Small intestine (tissue), 7 donors: ENCODE measurements at regions not wholly inside any gene's neighbourhood (a gene's known extent, or its start where the extent isn't known, plus 50 kb on each side); places are given as distances from the start of the nearest gene placed in this dataset.

Source experiments
- DNase-seq, 2 donors: peaks; one replicate each; pipeline versions ENCODE4 v3.0.0 to v3.0.0-alpha.2; 2013
- FAIRE-seq: peaks from 2 replicates; lab custom pipeline; 2012; peaks lifted over from hg19 to GRCh38; lab: Jason Lieb, UNC
- H3K27ac ChIP-seq, 3 donors: one replicate each; pipeline ENCODE4 v1.5.1; 2013; ENCODE audit warnings: low read length in 2 of 3, mild to moderate bottlenecking in 2 of 3, control low read depth in 1 of 3, inconsistent platforms in 1 of 3, low read depth in 1 of 3, moderate library complexity in 1 of 3
- H3K27me3 ChIP-seq, 3 donors: one replicate each; pipeline ENCODE4 v1.6.1; 2013; ENCODE audit warnings: low read length in 3 of 3, inconsistent platforms in 1 of 3; ENCODE audit not compliant: control insufficient read depth in 3 of 3, insufficient read depth in 3 of 3
- H3K36me3 ChIP-seq, 3 donors: one replicate each; pipeline ENCODE4 v1.6.1; 2013; ENCODE audit warnings: low read length in 3 of 3, inconsistent platforms in 1 of 3, low read depth in 1 of 3, mild to moderate bottlenecking in 1 of 3, moderate library complexity in 1 of 3; ENCODE audit not compliant: control insufficient read depth in 3 of 3, insufficient read depth in 2 of 3
- H3K4me1 ChIP-seq, 3 donors: one replicate each; pipeline ENCODE4 v1.6.1; 2013; ENCODE audit warnings: low read length in 2 of 3, inconsistent platforms in 1 of 3, low read depth in 1 of 3, mild to moderate bottlenecking in 1 of 3, moderate library complexity in 1 of 3; ENCODE audit not compliant: control insufficient read depth in 3 of 3, insufficient read depth in 2 of 3
- H3K4me3 ChIP-seq, 3 donors: one replicate each; pipeline ENCODE4 v1.5.1; 2013; ENCODE audit warnings: low read length in 3 of 3, control low read depth in 1 of 3, inconsistent platforms in 1 of 3, low read depth in 1 of 3, mild to moderate bottlenecking in 1 of 3, moderate library complexity in 1 of 3
- H3K9me3 ChIP-seq, 2 donors: one replicate each; pipeline ENCODE4 v1.6.1; 2013; ENCODE audit warnings: low read depth in 1 of 2, low read length in 1 of 2; ENCODE audit not compliant: control insufficient read depth in 2 of 2, insufficient read depth in 1 of 2
- WGBS, 3 donors: extraction: QIAGEN DNeasy Blood & Tissue Kit; methylation state at CpG; one replicate each; pipeline ENCODE4 v1.1.7; 2013; 5-methylcytosine and 5-hydroxymethylcytosine counted together
- donor health status: healthy with polysubstance abuse.
- donor health status: control.
- donor health status: control.
- donor health status: Bipolar disorder and iron deficiency.
- donor health status: healthy.

DNA sequence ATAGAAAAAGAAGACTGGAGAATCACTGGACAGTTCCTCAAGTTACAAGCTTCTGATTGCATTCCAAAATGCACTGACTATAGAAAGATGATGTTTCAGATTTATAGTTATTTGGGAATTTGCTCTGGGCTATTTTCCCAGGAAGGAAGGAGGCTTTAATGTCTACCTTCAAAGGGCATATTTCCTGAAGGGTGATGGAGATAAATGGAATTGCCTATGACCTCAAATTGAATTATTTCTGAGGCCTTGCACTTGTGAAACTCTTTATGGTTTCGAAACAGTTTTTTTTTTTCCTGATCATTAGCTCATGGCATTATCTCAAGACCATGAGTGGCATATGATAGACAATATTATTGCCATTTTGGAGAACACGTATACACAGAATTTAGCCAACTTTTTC lies 333.9 kb downstream of the METTL15 start:
- Histone ChIP-seq H3K27me3 (no peaks in the 10 kb centered on the region), H3K36me3 (no peaks in the 10 kb centered on the region), H3K27ac (no peak overlapping the region), H3K9me3 (no peaks in the 10 kb centered on the region), H3K4me1 (no peaks in the 10 kb centered on the region), H3K4me3 (no peak overlapping the region)
- DNase-seq (no peak), FAIRE-seq (no peak)
- WGBS, 3 donors, result 80 to 89% (median 89%) methylated on average over 2 of the region's 2 CpGs

DNA sequence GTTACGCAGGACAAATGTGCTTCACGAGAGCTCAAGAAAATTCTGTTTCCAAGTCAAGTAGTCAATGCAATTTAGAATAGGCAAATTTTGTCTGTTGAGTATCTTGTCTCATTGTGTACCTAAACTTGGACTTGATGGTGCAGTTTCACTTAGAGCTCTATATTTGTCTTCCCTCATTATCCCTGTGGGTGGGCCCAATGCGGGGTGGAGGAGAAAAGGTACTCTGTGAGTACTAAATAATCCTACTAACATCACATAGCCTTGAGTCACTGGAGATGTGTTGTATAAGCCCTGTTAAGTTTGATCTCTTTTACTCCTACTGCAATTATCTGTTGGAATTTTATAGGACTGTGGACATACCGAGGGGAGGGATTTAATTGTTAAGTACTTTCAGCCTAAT lies 331.2 kb downstream of the METTL15 start:
- Histone ChIP-seq H3K4me3 (no peak overlapping the region), H3K9me3 (no peaks in the 10 kb centered on the region), H3K36me3 (no peaks in the 10 kb centered on the region), H3K4me1 (no peaks in the 10 kb centered on the region), H3K27ac (no peak overlapping the region), H3K27me3 (no peaks in the 10 kb centered on the region)
- 80 to 86% (median 86%) methylated on average over 4 of the region's 4 CpGs for WGBS, 3 donors
- FAIRE-seq (no peak), DNase-seq (no peak)

DNA sequence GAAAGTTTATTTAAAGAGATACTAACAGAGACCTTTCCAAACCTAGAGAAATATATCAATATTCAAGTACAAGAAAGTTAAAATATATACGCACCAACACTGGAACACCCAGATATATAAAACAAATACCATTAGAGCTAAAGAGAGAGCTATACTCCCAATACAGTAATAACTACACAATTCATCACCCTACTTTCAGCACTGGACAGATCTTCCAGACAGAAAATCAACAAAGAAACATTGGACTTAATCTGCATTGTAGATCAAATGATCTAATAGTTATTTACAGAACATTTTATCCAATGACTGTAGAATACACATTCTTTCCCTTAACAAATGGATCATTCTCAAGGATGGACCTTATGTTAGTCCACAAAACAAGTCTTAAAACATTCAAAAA lies 311.9 kb downstream of the METTL15 start:
- H3K4me1 ChIP-seq, result no peaks in the 10 kb centered on the region
- H3K27ac ChIP-seq, result no peak overlapping the region
- no peaks in the 10 kb centered on the region for H3K36me3 ChIP-seq
- DNase-seq (no peak), FAIRE-seq (no peak)
- WGBS, 3 donors, result 92 to 100% (median 93%) methylated on average over 1 of the region's 1 CpG
- no peak overlapping the region for H3K4me3 ChIP-seq
- H3K9me3 ChIP-seq, result peaks cover 0 to 4% of the 10 kb centered on the region in 2 donors
- no peaks in the 10 kb centered on the region for H3K27me3 ChIP-seq

DNA sequence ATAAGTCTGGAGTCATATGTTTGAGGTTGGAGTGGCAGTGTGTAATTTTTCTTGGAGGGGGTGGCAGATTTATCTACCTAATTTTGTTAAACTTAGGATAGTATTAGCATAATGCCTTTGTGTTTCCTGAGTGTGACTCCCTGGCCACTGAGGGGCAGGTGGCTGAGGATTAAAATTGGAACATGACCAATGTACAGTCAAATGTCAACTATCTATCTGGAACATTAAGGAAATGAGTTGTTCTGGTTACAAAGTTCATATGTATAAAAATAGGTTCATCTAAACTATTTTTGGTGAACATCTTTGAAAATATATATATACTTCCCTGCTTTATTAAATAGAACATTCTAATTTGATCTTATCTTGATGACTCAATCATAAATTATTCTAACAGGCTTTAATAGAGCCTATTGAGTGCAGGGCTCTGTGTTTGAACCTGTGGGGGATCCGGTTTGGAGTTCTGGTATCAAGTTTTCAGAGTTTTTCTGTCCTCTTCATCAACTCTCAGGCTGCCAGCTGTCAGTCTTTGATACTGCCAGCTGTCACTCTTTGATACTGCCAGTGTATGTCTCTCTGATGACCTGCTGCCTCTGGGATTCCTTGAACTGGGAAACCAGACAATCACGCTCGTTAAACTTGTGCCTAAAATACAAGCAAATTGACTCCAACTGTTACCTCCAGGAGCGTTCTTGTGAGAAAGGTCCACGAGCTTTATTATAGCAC lies 309.6 kb downstream of the METTL15 start:
- Histone ChIP-seq H3K27me3 (no peaks in the 10 kb centered on the region), H3K4me1 (no peaks in the 10 kb centered on the region), H3K27ac (no peak overlapping the region), H3K4me3 (no peak overlapping the region), H3K9me3 (peaks cover 0 to 4% of the 10 kb centered on the region in 2 donors), H3K36me3 (no peaks in the 10 kb centered on the region)
- DNase-seq (no peak), FAIRE-seq (no peak)
- WGBS, 3 donors, result 77 to 86% (median 84%) methylated on average over 5 of the region's 5 CpGs

DNA sequence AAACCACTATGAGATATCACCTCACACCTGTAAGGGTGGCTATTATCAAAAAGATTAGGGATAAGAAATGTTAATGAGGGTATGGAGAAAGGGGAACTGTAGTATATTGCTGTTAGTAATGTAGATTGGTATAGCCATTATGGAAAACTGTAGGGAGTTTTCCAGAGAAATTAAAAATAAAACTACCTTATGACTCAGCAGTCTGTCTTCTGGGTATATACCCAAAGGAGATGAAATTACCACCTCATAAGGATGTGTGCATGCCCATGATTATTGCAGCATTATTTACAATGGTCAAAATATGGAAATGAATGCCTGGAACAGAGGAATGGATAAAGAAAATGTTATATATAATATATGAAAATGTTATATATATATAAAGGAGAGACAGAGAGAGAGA lies 303.8 kb downstream of the METTL15 start:
- no peak for FAIRE-seq
- DNase-seq, result no peak
- H3K36me3 ChIP-seq, result no peaks in the 10 kb centered on the region
- no peak overlapping the region for H3K4me3 ChIP-seq
- H3K27me3 ChIP-seq, result no peaks in the 10 kb centered on the region
- H3K4me1 ChIP-seq, result no peaks in the 10 kb centered on the region
- H3K27ac ChIP-seq, result no peak overlapping the region
- no peaks in the 10 kb centered on the region for H3K9me3 ChIP-seq

DNA sequence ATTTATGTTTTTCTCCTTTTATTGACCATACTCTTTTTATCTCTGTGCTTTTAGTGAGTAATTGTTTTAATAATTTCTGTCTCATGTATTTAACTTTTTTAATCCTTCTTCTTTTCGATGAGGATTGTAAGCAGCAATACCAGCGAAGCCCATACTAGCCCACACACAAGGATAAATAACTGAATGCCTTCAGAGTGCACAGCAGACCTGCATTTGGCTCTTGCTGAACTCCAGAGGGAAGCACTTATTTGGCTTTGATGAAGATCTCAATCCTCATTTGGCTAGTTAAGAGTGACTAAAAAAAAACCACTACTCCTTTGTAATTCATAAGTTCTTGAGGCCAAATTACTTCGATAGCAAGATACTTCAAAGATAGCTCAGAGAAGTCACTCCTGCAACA lies 293.3 kb downstream of the METTL15 start:
- H3K4me3 ChIP-seq, result no peak overlapping the region

DNA sequence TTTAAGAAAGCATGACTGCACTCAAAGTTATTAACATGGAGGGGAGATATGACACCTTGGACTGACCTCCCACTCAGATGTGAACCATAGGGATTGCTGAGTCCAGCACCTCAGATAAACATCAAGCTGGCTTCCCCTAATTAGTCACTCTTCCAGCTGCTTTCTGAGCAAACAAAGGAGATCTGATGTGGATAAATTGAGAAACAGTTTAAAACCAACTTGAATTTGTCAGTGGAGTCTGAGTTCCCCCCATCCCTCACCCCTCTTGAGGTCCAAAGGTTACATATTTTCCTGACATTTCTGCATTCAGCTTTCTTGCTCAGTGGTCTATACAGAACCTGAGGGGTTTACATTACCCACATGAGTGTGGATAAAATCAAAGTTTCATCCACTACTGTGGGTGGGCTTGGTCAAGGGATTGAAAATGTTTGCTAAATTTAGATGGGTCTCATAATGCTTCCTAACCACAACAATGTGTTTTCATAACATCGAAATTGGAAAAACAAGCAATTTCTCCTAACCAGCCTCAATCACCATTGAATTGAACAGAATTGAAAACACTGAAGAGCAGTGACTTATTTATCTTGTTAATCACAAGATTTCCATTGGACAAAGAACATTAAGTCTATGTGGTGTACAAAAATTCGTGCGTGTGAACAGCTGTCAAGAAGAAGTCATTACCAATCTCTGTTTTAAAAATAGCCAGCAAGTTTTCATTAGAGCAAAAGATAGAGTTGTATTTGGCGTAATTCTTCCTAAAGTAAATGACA lies 292.3 kb downstream of the METTL15 start:
- Histone ChIP-seq H3K4me3 (no peak overlapping the region), H3K27ac (no peak overlapping the region), H3K36me3 (no peaks in the 10 kb centered on the region), H3K9me3 (no peaks in the 10 kb centered on the region), H3K4me1 (no peaks in the 10 kb centered on the region), H3K27me3 (no peaks in the 10 kb centered on the region)
- WGBS, 3 donors, result 66 to 81% (median 78%) methylated on average over 4 of the region's 4 CpGs
- FAIRE-seq (no peak), DNase-seq (no peak)

More for the DNA sequence above, 293.3 kb downstream of the METTL15 start:
- WGBS, 3 donors, result 87 to 95% (median 93%) methylated on average over 3 of the region's 3 CpGs
- Histone ChIP-seq H3K9me3 (no peaks in the 10 kb centered on the region), H3K36me3 (no peaks in the 10 kb centered on the region), H3K4me1 (no peaks in the 10 kb centered on the region), H3K27me3 (no peaks in the 10 kb centered on the region), H3K27ac (no peak overlapping the region)
- no peak for DNase-seq
- FAIRE-seq, result no peak

DNA sequence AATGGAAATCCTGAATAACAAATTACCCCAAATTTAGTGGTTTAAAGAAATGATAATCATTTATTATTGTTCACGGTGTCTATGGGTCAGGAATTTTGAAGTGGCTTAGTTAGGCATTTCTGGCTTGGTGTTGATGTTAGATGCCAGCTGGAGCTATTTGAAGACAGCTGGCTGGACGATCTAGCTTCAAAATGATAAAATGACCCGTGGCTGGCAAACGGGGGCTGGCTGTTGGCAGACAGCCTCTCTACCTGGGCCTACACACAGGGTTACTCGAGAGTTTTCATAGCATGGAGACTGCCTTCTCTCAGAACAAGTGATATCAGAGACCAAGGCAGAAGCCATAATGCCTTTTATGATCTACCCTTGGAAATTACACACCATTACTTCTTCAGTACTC lies 285.2 kb downstream of the METTL15 start:
- DNase-seq, result no peak
- FAIRE-seq, result no peak
- no peak overlapping the region for H3K4me3 ChIP-seq
- no peaks in the 10 kb centered on the region for H3K9me3 ChIP-seq
- no peaks in the 10 kb centered on the region for H3K36me3 ChIP-seq
- H3K4me1 ChIP-seq, result no peaks in the 10 kb centered on the region
- no peaks in the 10 kb centered on the region for H3K27me3 ChIP-seq
- no peak overlapping the region for H3K27ac ChIP-seq
- WGBS, 3 donors, result 67 to 78% (median 71%) methylated on average over 5 of the region's 5 CpGs
